Keratinocyte (primary cell): ENCODE measurements at regions not wholly inside any gene's neighbourhood (a gene's known extent, or its start where the extent isn't known, plus 50 kb on each side); places are given as distances from the start of the nearest gene placed in this dataset.

Experiments used
- EZH2 ChIP-seq: IDR thresholded peaks from one replicate; pipeline ENCODE4 v1.6.1; 2012; ENCODE audit warnings: inconsistent platforms, mild to moderate bottlenecking, low read length, moderate library complexity
- TF ChIP-seq, protein P1 (sequence below), 3 experiments: IDR thresholded peaks in 1 of 3; conservative IDR thresholded peaks in 1 of 3; optimal IDR thresholded peaks in 1 of 3; 2 replicates in 2 of 3; 3 replicates in 1 of 3; pipeline versions ENCODE3 to v1.5.1; 2011; ENCODE audit warnings: low read length in 3 of 3, mild to moderate bottlenecking in 3 of 3, moderate library complexity in 2 of 3, control low read depth in 1 of 3, inconsistent platforms in 1 of 3; ENCODE audit not compliant: insufficient read depth in 2 of 3; ENCODE audit errors: extremely low read depth in 1 of 3

DNA sequence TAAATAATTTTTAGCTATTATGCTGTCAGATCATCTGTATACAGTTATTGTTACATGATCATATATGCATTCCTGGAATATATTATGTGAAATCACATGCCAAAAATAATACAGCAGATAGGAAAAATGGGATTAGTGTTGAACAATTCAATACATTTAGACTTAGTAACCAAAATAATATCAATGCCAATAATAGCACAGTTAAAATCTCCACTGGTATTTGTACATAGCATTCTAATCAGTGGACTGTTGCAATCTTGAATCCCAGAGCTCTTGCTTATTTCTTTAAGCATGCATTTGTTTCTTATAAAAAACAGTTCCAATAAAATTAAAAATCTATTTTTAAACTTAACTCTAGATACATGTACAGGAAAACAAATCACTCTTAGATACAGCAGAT lies 2772.2 kb downstream of the PCDH9 start:
- no peak for TF ChIP-seq EZH2
- TF ChIP-seq, protein P1, sequence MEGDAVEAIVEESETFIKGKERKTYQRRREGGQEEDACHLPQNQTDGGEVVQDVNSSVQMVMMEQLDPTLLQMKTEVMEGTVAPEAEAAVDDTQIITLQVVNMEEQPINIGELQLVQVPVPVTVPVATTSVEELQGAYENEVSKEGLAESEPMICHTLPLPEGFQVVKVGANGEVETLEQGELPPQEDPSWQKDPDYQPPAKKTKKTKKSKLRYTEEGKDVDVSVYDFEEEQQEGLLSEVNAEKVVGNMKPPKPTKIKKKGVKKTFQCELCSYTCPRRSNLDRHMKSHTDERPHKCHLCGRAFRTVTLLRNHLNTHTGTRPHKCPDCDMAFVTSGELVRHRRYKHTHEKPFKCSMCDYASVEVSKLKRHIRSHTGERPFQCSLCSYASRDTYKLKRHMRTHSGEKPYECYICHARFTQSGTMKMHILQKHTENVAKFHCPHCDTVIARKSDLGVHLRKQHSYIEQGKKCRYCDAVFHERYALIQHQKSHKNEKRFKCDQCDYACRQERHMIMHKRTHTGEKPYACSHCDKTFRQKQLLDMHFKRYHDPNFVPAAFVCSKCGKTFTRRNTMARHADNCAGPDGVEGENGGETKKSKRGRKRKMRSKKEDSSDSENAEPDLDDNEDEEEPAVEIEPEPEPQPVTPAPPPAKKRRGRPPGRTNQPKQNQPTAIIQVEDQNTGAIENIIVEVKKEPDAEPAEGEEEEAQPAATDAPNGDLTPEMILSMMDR (optimal IDR thresholded peaks at IDR 0.05 in 1 of 3, IDR thresholded peaks at IDR 0.05 in 1 of 3, conservative IDR thresholded peaks at IDR 0.05 in 1 of 3; ENCODE audit: extremely low read depth in 1 of 3, insufficient read depth in 2 of 3, low read length in 3 of 3): no peak
